ENCODE measurements at regions not wholly inside any gene's neighbourhood (a gene's known extent, or its start where the extent isn't known, plus 50 kb on each side); places are given as distances from the start of the nearest gene placed in this dataset.

GRCh38 chr14:94989946-94990345, 167.4 kb downstream of the DICER1 start:
- Histone ChIP-seq H3K4me1 (replicated peaks in 1 of 4; ENCODE audit: control insufficient read depth in 3 of 4, insufficient read depth in 4 of 4, low read length in 3 of 4) (no peaks in the 10 kb centered on the region), H4K91ac (replicated peaks; ENCODE audit: insufficient read length, low read length) (no peak overlapping the region), H3K9me3 (ENCODE audit: insufficient read depth in 2 of 2, low read depth in 1 of 2, low read length in 1 of 2) (no peaks in the 10 kb centered on the region), H3K9ac (replicated peaks in 1 of 4; ENCODE audit: extremely low read depth in 1 of 4, low read depth in 3 of 4, low read length in 3 of 4) (no peak overlapping the region), H2AFZ (ENCODE audit: low read length) (no peak overlapping the region), H3K36me3 (ENCODE audit: control insufficient read depth in 2 of 4, insufficient read depth in 4 of 4, low read length in 3 of 4) (no peaks in the 10 kb centered on the region), H3K79me2 (ENCODE audit: control insufficient read depth in 1 of 2, insufficient read depth in 2 of 2, low read length in 2 of 2) (no peaks in the 10 kb centered on the region), H3K27me3 (replicated peaks in 1 of 4; ENCODE audit: control insufficient read depth in 3 of 4, extremely low read depth in 1 of 4, insufficient read depth in 3 of 4, low read length in 3 of 4) (no peaks in the 10 kb centered on the region), H3K4me2 (ENCODE audit: insufficient read depth in 1 of 2, low read depth in 2 of 2, low read length in 2 of 2) (no peak overlapping the region), H3K23ac (ENCODE audit: insufficient read length) (no peak overlapping the region), H4K8ac (ENCODE audit: extremely low read depth, insufficient read depth, low read length) (no peak overlapping the region), H3K4ac (replicated peaks; ENCODE audit: insufficient read length, low read depth, low read length) (no peak overlapping the region), H2BK12ac (ENCODE audit: low read depth, low read length) (no peak overlapping the region), H3K56ac (replicated peaks; ENCODE audit: insufficient read length, low read depth, low read length) (no peak overlapping the region), H3K23me2 (ENCODE audit: low read depth, low read length) (no peaks in the 10 kb centered on the region), H3K14ac (ENCODE audit: insufficient read length) (no peak overlapping the region), H4K20me1 (replicated peaks in 1 of 2; ENCODE audit: control insufficient read depth in 1 of 2, insufficient read depth in 2 of 2, low read length in 2 of 2) (no peaks in the 10 kb centered on the region), H2BK15ac (ENCODE audit: low read length) (no peak overlapping the region), H4K5ac (ENCODE audit: insufficient read length, low read depth, low read length) (no peak overlapping the region), H2BK120ac (replicated peaks; ENCODE audit: low read depth, low read length) (no peak overlapping the region), H2AK5ac (ENCODE audit: low read depth, low read length) (no peak overlapping the region), H3K79me1 (ENCODE audit: low read depth, low read length) (no peaks in the 10 kb centered on the region), H2BK20ac (ENCODE audit: low read length) (no peak overlapping the region), H3K27ac (ENCODE audit: low read depth, low read length) (no peak overlapping the region), H2BK5ac (ENCODE audit: low read depth, low read length) (no peak overlapping the region), H3K18ac (ENCODE audit: extremely low read depth, low read length) (no peak overlapping the region), H3K4me3 (ENCODE audit: extremely low read depth in 1 of 4, insufficient read depth in 2 of 4, low read depth in 3 of 4, low read length in 4 of 4) (no peak overlapping the region)
- 87% methylated on average over 3 of the region's 3 CpGs; no CpG with 5 or more reads in 1 of the 2 experiments for WGBS, 2 experiments (ENCODE audit: extremely low coverage in 1 of 2, insufficient coverage in 1 of 2, insufficient read length in 1 of 2, insufficient replicate concordance in 2 of 2, low coverage in 1 of 2, low lambda C conversion rate in 2 of 2, missing lambda C conversion rate in 1 of 2)
- no peak for TF ChIP-seq POU5F1 (IDR thresholded peaks at IDR 0.05; ENCODE audit: low read depth, low read length)
- no peak for TF ChIP-seq JUND (IDR thresholded peaks at IDR 0.05; ENCODE audit: low read length)
- TF ChIP-seq BRCA1 (IDR thresholded peaks at IDR 0.05; ENCODE audit: low read depth, low read length): no peak
- TF ChIP-seq TBP (IDR thresholded peaks at IDR 0.05; ENCODE audit: low read depth, low read length): no peak
- no peak for TF ChIP-seq ZNF274 (IDR thresholded peaks at IDR 0.05; ENCODE audit: borderline replicate concordance, extremely low read depth, low read length)
- TF ChIP-seq GTF2F1 (IDR thresholded peaks at IDR 0.05; ENCODE audit: borderline replicate concordance, low read depth, low read length): no peak
- TF ChIP-seq BCL11A (IDR thresholded peaks at IDR 0.05; ENCODE audit: low read depth in 2 of 2, low read length in 2 of 2): no peak
- TF ChIP-seq MAX (IDR thresholded peaks at IDR 0.05): no peak
- no peak for TF ChIP-seq GABPA (IDR thresholded peaks at IDR 0.05; ENCODE audit: borderline replicate concordance, insufficient read depth, low read length)
- TF ChIP-seq KDM4A (IDR thresholded peaks at IDR 0.05; ENCODE audit: low read depth, low read length, severe bottlenecking): no peak
- TF ChIP-seq RFX5 (IDR thresholded peaks at IDR 0.05; ENCODE audit: borderline replicate concordance, low read depth, low read length): no peak
- CTCF ChIA-PET (ENCODE audit: partially characterized antibody): no interaction called here
- POLR2A ChIA-PET (ENCODE audit: partially characterized antibody): no interaction called here
- no peak for FAIRE-seq
- DNase-seq (ENCODE audit: low read depth in 1 of 2, low spot score in 2 of 2): no peak

Measured in H1 (cell line).